H1 (cell line): ENCODE measurements at regions not wholly inside any gene's neighbourhood (a gene's known extent, or its start where the extent isn't known, plus 50 kb on each side); places are given as distances from the start of the nearest gene placed in this dataset.

Experiments used
- CTCF ChIA-PET: fragments of 300-600 bp; sonication (Branson Sonifier 250); formaldehyde crosslinking; loops from one replicate; lab custom pipeline; 2021; ENCODE audit not compliant: partially characterized antibody; lab: Charles Lee
- POLR2A ChIA-PET: fragments of 300-600 bp; sonication (Branson Sonifier 250); formaldehyde crosslinking; loops from one replicate; lab custom pipeline; 2021; ENCODE audit warnings: inconsistent platforms; ENCODE audit not compliant: partially characterized antibody; lab: Charles Lee
- DNase-seq, 2 experiments: peaks; one replicate each; pipeline versions ENCODE4 v3.0.0 to v3.0.0-alpha.2; 2010 to 2022; ENCODE audit warnings: low spot score in 2 of 2, low read depth in 1 of 2, mixed read lengths in 1 of 2
- FAIRE-seq: peaks from 2 replicates; lab custom pipeline; 2011; peaks lifted over from hg19 to GRCh38; lab: Jason Lieb, UNC
- H2AFZ ChIP-seq: 2 replicates; pipeline ENCODE4 v1.8.1; 2012; ENCODE audit warnings: low read length, inconsistent platforms
- H2AK5ac ChIP-seq: 2 replicates; pipeline ENCODE4 v1.6.1; 2013; ENCODE audit warnings: low read depth, low read length
- H2BK120ac ChIP-seq: replicated peaks from 2 replicates; pipeline ENCODE3; 2013; ENCODE audit warnings: low read depth, low read length, inconsistent platforms
- H2BK12ac ChIP-seq: 2 replicates; pipeline ENCODE4 v1.6.1; 2013; ENCODE audit warnings: low read depth, low read length
- H2BK15ac ChIP-seq: 2 replicates; pipeline ENCODE4 v1.6.1; 2013; ENCODE audit warnings: low read length
- H2BK20ac ChIP-seq: 2 replicates; pipeline ENCODE4 v1.6.1; 2013; ENCODE audit warnings: low read length
- H2BK5ac ChIP-seq: 2 replicates; pipeline ENCODE4 v1.6.1; 2013; ENCODE audit warnings: low read depth, low read length
- H3K14ac ChIP-seq: 2 replicates; pipeline ENCODE4 v1.6.1; 2013; ENCODE audit warnings: inconsistent platforms; ENCODE audit not compliant: insufficient read length
- H3K18ac ChIP-seq: 2 replicates; pipeline ENCODE4 v1.6.1; 2013; ENCODE audit warnings: low read length; ENCODE audit errors: extremely low read depth
- H3K23ac ChIP-seq: 2 replicates; pipeline ENCODE4 v1.6.1; 2013; ENCODE audit warnings: inconsistent platforms; ENCODE audit not compliant: insufficient read length
- H3K23me2 ChIP-seq: 2 replicates; pipeline ENCODE4 v1.6.1; 2013; ENCODE audit warnings: low read depth, low read length
- H3K27ac ChIP-seq: 2 replicates; pipeline ENCODE4 v1.6.1; 2011; ENCODE audit warnings: low read depth, low read length, inconsistent platforms
- H3K27me3 ChIP-seq, 4 experiments: replicated peaks in 1 of 4; 1 replicate in 1 of 4; 2 replicates in 3 of 4; pipeline versions ENCODE4 v1.6.1 to v1.8.1; 2011 to 2013; ENCODE audit warnings: low read length in 3 of 4, mild to moderate bottlenecking in 3 of 4, inconsistent platforms in 2 of 4, mixed read lengths in 2 of 4, moderate library complexity in 1 of 4; ENCODE audit not compliant: control insufficient read depth in 3 of 4, insufficient read depth in 3 of 4; ENCODE audit errors: extremely low read depth in 1 of 4
- H3K36me3 ChIP-seq, 4 experiments: 2 replicates each; pipeline versions ENCODE4 v1.6.1 to v1.8.1; 2011 to 2013; ENCODE audit warnings: mild to moderate bottlenecking in 4 of 4, low read length in 3 of 4, moderate library complexity in 2 of 4, control low read depth in 1 of 4, inconsistent platforms in 1 of 4; ENCODE audit not compliant: insufficient read depth in 4 of 4, control insufficient read depth in 2 of 4
- H3K4ac ChIP-seq: replicated peaks from 2 replicates; pipeline ENCODE3; 2013; ENCODE audit warnings: low read length, low read depth, mixed read lengths, inconsistent platforms; ENCODE audit not compliant: insufficient read length
- H3K4me1 ChIP-seq, 4 experiments: replicated peaks in 1 of 4; 1 replicate in 1 of 4; 2 replicates in 3 of 4; pipeline versions ENCODE4 v1.6.1 to v1.8.1; 2011 to 2013; ENCODE audit warnings: low read length in 3 of 4, inconsistent platforms in 2 of 4, mixed read lengths in 1 of 4; ENCODE audit not compliant: insufficient read depth in 4 of 4, control insufficient read depth in 3 of 4
- H3K4me2 ChIP-seq, 2 experiments: 2 replicates each; pipeline versions ENCODE4 v1.6.1 to v1.8.1; 2011 to 2013; ENCODE audit warnings: low read depth in 2 of 2, low read length in 2 of 2, control low read depth in 1 of 2, inconsistent platforms in 1 of 2, mild to moderate bottlenecking in 1 of 2; ENCODE audit not compliant: insufficient read depth in 1 of 2
- H3K4me3 ChIP-seq, 4 experiments: fragments of 200-600, 300-600 bp in 1 of 4; sonication (generic), shearing (Covaris generic), sonication (Bioruptor Twin) in 1 of 4; 2 replicates each; pipeline versions ENCODE4 v1.5.1 to v1.8.1; 2011 to 2016; ENCODE audit warnings: low read length in 4 of 4, low read depth in 3 of 4, control low read depth in 2 of 4, inconsistent platforms in 2 of 4, mild to moderate bottlenecking in 2 of 4, mixed read lengths in 1 of 4, moderate library complexity in 1 of 4; ENCODE audit not compliant: insufficient read depth in 2 of 4; ENCODE audit errors: extremely low read depth in 1 of 4
- H3K56ac ChIP-seq: replicated peaks from 2 replicates; pipeline ENCODE3; 2013; ENCODE audit warnings: low read depth, mild to moderate bottlenecking, mixed read lengths, low read length, inconsistent platforms; ENCODE audit not compliant: insufficient read length
- H3K79me1 ChIP-seq: 2 replicates; pipeline ENCODE4 v1.6.1; 2013; ENCODE audit warnings: low read depth, low read length, control low read depth
- H3K79me2 ChIP-seq, 2 experiments: 2 replicates each; pipeline versions ENCODE4 v1.6.1 to v1.8.1; 2012 to 2013; ENCODE audit warnings: low read length in 2 of 2, mild to moderate bottlenecking in 2 of 2, inconsistent platforms in 1 of 2; ENCODE audit not compliant: insufficient read depth in 2 of 2, control insufficient read depth in 1 of 2
- H3K9ac ChIP-seq, 4 experiments: replicated peaks in 1 of 4; 1 replicate in 1 of 4; 2 replicates in 3 of 4; pipeline versions ENCODE4 v1.6.1 to v1.8.1; 2011 to 2013; ENCODE audit warnings: low read depth in 3 of 4, low read length in 3 of 4, control low read depth in 2 of 4, mild to moderate bottlenecking in 2 of 4, moderate library complexity in 2 of 4, inconsistent platforms in 1 of 4; ENCODE audit errors: extremely low read depth in 1 of 4
- H3K9me3 ChIP-seq, 2 experiments: 2 replicates each; pipeline versions ENCODE4 v1.6.1 to v1.8.1; 2012 to 2013; ENCODE audit warnings: mild to moderate bottlenecking in 2 of 2, moderate library complexity in 2 of 2, control low read depth in 1 of 2, inconsistent platforms in 1 of 2, low read depth in 1 of 2, low read length in 1 of 2, mixed read lengths in 1 of 2; ENCODE audit not compliant: insufficient read depth in 2 of 2
- H4K20me1 ChIP-seq, 2 experiments: replicated peaks in 1 of 2; 2 replicates each; pipeline versions ENCODE3 to v1.8.1; 2011 to 2013; ENCODE audit warnings: inconsistent platforms in 2 of 2, low read length in 2 of 2, mild to moderate bottlenecking in 1 of 2; ENCODE audit not compliant: insufficient read depth in 2 of 2, control insufficient read depth in 1 of 2
- H4K5ac ChIP-seq: 2 replicates; pipeline ENCODE4 v1.6.1; 2013; ENCODE audit warnings: low read length, low read depth, mixed read lengths, inconsistent platforms; ENCODE audit not compliant: insufficient read length
- H4K8ac ChIP-seq: 2 replicates; pipeline ENCODE4 v1.8.0; 2013; ENCODE audit warnings: mild to moderate bottlenecking, moderate library complexity, low read length, inconsistent platforms; ENCODE audit not compliant: insufficient read depth; ENCODE audit errors: extremely low read depth
- H4K91ac ChIP-seq: replicated peaks from 2 replicates; pipeline ENCODE3; 2013; ENCODE audit warnings: low read length, mixed read lengths, inconsistent platforms; ENCODE audit not compliant: insufficient read length
- ATF2 ChIP-seq: IDR thresholded peaks from 2 replicates; pipeline ENCODE4 v1.6.1; 2012; ENCODE audit warnings: low read length, inconsistent platforms
- ATF3 ChIP-seq: IDR thresholded peaks from 2 replicates; pipeline ENCODE4 v1.6.1; 2011; ENCODE audit warnings: low read depth, mild to moderate bottlenecking, low read length; ENCODE audit not compliant: insufficient read depth
- CHD2 ChIP-seq: IDR thresholded peaks from 2 replicates; pipeline ENCODE4 v1.6.1; 2012; ENCODE audit warnings: low read length, improper control_type of control experiment
- EP300 ChIP-seq, 2 experiments: IDR thresholded peaks; 1 replicate in 1 of 2; 2 replicates in 1 of 2; pipeline ENCODE4 v1.6.1; 2011 to 2012; ENCODE audit warnings: low read depth in 2 of 2, low read length in 2 of 2, mild to moderate bottlenecking in 2 of 2, borderline replicate concordance in 1 of 2, inconsistent platforms in 1 of 2, moderate library complexity in 1 of 2
- GABPA ChIP-seq: IDR thresholded peaks from 2 replicates; pipeline ENCODE4 v1.6.1; 2011; ENCODE audit warnings: mild to moderate bottlenecking, low read length, moderate library complexity, borderline replicate concordance; ENCODE audit not compliant: insufficient read depth
- PHF8 ChIP-seq: fragments of 200-600 bp; sonication (generic); conservative IDR thresholded peaks from 2 replicates; pipeline ENCODE4 v1.7.1; 2012; ENCODE audit warnings: low read depth, mild to moderate bottlenecking, inconsistent platforms, low read length, moderate library complexity
- POU5F1 ChIP-seq: IDR thresholded peaks from 2 replicates; pipeline ENCODE4 v1.6.1; 2011; ENCODE audit warnings: low read depth, mild to moderate bottlenecking, low read length, moderate library complexity
- TAF1 ChIP-seq: IDR thresholded peaks from 2 replicates; pipeline ENCODE4 v1.6.1; 2011; ENCODE audit warnings: mild to moderate bottlenecking, low read depth, low read length
- WGBS, 2 experiments: shearing (Covaris generic) in 1 of 2; methylation state at CpG; one replicate each; pipeline versions ENCODE4 v1.1.6 to v1.1.7; 2013 to 2015; ENCODE audit warnings: low lambda C conversion rate in 2 of 2, mixed read lengths in 2 of 2, inconsistent platforms in 1 of 2, low coverage in 1 of 2, missing lambda C conversion rate in 1 of 2; ENCODE audit not compliant: insufficient replicate concordance in 2 of 2, insufficient coverage in 1 of 2, insufficient read length in 1 of 2; ENCODE audit errors: extremely low coverage in 1 of 2, missing lambda C conversion rate in 1 of 2; 5-methylcytosine and 5-hydroxymethylcytosine counted together

GRCh38 chr3:144343777-144344176, 372.2 kb downstream of the DIPK2A start:
- no peak overlapping the region for H3K4me3 ChIP-seq
- no peak overlapping the region for H4K5ac ChIP-seq
- H2BK12ac ChIP-seq = no peak overlapping the region
- no peak overlapping the region for H2BK15ac ChIP-seq
- no peak overlapping the region for H3K56ac ChIP-seq
- no peaks in the 10 kb centered on the region for H3K36me3 ChIP-seq
- H3K23me2 ChIP-seq = no peaks in the 10 kb centered on the region
- peaks cover 0 to 2% (median 0%) of the 10 kb centered on the region in 4 experiments; a peak in 2 of 7 replicates for H3K4me1 ChIP-seq
- H2BK5ac ChIP-seq = no peak overlapping the region
- no peaks in the 10 kb centered on the region for H3K27me3 ChIP-seq
- H3K9me3 ChIP-seq = no peaks in the 10 kb centered on the region
- ChIA-PET POLR2A (no interaction called here), CTCF (no interaction called here)
- no peak overlapping the region for H3K14ac ChIP-seq
- H2AFZ ChIP-seq = no peak overlapping the region
- no peak for DNase-seq
- no peak overlapping the region for H4K8ac ChIP-seq
- no peak overlapping the region for H4K91ac ChIP-seq
- 95% methylated on average over 7 of the region's 7 CpGs; no CpG with 5 or more reads in 1 of the 2 experiments for WGBS, 2 experiments
- H3K18ac ChIP-seq = no peak overlapping the region
- no peak for FAIRE-seq
- no peak overlapping the region for H3K9ac ChIP-seq
- no peak overlapping the region for H3K4me2 ChIP-seq
- no peaks in the 10 kb centered on the region for H3K79me2 ChIP-seq
- H4K20me1 ChIP-seq = no peaks in the 10 kb centered on the region
- H3K27ac ChIP-seq = no peak overlapping the region
- H2BK120ac ChIP-seq = no peak overlapping the region
- H3K4ac ChIP-seq = no peak overlapping the region
- H2AK5ac ChIP-seq = no peak overlapping the region
- H3K79me1 ChIP-seq = no peaks in the 10 kb centered on the region
- no peak overlapping the region for H3K23ac ChIP-seq
- no peak overlapping the region for H2BK20ac ChIP-seq
- TF ChIP-seq TAF1 (no peak), GABPA (no peak), POU5F1 (no peak), ATF3 (no peak), PHF8 (no peak), ATF2 (no peak), CHD2 (no peak), EP300 (IDR thresholded peaks at IDR 0.05; ENCODE audit: borderline replicate concordance in 1 of 2, low read depth in 2 of 2, low read length in 2 of 2) (no peak)
- TF ChIP-seq, all 59 proteins: peak for 0
